Umbilical cord (tissue), 1 donor: ENCODE measurements at regions not wholly inside any gene's neighbourhood (a gene's known extent, or its start where the extent isn't known, plus 50 kb on each side); places are given as distances from the start of the nearest gene placed in this dataset.
"Not testable (repeated sequence)": the region's sequence is repeated elsewhere in the genome, so short reads cannot be mapped to it uniquely, and the experiment has no call there.

Experiments used
- DNase-seq: peaks from one replicate; pipeline ENCODE4 v3.0.0-alpha.2; 2015; ENCODE audit warnings: low spot score

DNA sequence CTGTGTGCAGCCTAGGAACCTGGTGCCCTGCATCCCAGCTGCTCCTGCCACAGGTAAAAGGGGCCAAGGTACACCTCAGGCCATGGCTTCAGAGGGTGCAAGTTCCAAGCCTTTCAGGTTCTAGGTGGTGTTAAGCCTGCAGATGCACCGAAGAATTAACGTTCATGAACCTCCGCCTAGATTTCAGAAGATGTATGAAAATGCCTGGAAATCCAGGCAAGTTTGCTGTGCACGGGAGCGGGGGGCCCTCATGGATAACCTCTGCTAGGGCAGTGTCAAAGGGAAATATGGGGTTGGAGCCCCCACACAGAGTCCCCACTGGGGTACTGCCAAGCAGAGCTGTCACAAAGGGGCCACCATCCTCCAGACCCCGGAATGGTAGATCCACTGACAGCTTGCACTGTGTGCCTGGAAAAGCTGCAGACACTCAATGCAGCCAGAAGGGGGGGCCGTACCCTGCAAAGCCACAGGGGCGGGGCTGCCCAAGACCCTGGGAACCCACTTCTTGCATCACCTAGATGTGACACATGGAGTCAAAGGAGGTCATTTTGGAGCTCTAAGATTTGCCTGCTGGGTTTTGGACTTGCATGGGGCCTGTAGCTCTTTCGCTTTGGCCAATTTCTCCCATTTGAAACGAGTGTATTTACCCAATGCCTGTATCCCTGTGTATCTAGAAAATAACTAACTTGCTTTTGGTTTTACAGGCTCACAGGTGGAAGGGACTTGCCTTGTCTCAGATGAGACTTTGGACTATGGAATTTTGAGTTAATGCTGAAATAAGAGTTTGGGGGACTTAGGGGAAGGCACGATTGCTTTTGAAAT is 145.2 kb upstream of the C1QTNF3 start:
- peak; percentile 9 for DNase-seq

DNA sequence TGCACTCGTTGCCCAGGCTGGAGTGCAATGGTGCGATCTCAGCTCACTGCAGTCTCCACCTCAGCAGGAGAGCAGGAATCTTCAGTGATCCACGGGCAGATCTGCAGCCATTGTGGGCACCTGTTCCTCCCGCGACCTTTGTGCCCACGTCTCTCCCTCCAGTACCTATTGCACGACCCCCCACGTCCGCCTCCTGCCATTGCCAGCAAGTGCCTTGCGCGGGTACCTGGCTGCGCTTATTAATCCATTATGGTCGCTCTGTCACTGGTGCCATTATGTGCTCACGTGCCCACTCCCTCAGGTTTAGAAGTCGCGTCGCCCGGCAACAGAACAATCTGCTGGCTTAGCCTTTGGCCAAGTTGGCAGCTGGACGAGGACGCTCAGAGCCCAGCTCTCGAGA is 146.2 kb upstream of the C1QTNF3 start:
- DNase-seq: not testable (repeated sequence)

DNA sequence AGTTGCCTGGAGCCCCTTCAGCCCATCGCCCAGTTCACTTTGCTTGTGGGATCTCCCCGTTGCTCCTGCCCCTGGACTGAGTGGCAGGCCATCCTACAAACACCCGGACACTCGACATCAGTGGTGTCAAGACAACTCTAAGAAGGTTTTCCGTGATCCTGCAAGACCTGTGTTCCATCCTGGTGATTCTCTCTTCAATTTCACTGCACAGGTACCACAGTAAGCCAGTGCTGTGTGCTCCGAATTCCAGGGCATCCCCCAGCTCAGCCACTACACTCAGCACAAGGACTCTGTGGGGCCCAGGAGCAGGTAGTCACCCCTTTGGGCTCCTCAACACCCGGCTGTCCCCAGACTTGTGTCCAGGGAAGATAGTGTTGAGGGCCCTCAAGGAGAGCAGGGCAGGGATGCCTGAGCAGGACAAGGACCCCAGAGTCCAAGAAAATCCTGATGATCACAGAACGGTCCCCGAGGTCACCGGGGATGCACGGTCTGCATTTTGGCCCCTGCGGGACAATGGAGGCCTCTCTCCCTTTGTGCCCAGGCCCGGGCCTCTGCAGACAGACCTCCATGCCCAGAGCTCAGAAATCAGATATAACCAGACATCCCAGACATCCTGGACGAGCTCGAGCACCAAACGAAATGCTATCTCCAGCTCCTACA is 146.9 kb upstream of the C1QTNF3 start:
- DNase-seq: peak; percentile 1

DNA sequence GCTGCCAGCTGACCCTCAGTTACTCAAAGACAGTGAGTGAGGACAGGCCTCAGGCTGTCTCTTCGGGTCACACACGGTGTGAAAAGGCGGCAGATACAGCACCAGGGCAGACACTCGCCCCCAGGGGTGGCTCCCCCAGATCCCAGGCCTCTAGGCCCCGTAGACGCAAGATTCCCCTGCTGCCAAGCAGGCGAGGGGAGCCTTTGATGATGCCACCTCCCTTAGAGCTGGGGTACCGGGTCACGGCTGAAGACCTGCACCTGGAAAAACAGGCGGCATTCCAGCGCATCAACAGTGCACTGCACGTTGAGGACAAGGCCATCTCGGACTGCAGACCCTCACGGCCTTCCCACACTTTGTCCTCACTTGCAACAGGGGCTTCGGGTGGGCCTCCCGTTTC is 147.5 kb upstream of the C1QTNF3 start:
- DNase-seq: peak; percentile 2

DNA sequence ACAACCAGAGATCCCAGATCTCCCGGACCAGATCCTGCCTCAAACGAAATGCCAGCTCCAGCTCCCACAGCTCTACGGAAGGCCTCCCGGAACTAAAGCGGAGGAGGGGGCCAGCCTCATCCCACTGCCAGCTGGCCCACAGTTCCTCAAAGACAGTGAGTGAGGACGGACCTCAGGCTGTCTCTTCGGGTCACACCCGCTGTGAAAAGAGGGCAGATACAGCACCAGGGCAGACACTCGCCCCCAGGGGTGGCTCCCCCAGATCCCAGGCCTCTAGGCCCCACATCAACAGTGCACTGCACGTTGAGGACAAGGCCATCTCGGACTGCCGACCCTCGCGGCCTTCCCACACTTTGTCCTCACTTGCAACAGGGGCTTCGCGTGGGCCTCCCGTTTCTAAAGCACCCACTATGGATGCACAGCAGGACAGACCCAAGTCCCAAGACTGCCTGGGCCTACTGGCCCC is 148.3 kb upstream of the C1QTNF3 start:
- DNase-seq: peak; percentile 4

DNA sequence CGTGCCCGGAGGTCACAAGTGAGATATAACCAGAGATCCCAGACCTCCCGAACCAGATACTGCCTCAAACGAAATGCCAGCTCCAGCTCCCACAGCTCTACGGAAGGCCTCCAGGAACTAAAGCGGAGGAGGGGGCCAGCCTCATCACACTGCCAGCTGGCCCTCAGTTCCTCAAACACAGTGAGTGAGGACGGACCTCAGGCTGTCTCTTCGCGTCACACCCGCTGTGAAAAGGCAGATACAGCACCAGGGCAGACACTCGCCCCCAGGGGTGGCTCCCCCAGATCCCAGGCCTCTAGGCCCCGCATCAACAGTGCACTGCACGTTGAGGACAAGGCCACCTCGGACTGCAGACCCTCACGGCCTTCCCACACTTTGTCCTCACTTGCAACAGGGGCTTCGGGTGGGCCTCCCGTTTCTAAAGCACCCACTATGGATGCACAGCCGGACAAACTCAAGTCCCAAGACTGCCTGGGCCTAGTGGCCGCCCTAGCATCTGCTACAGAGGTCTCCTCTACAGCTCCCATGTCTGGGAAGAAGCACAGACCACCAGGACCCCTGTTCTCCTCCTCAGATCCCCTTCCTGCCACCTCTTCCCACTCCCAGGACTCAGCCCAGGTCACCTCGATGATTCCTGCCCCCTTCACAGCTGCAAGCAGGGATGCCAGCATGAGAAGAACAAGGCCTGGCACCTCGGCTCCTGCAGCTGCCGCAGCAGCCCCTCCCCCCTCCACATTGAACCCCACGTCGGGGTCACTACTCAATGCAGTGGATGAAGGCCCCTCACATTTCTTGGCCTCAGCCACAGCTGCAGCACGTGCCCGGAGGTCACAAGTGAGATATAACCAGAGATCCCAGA is 149.3 kb upstream of the C1QTNF3 start:
- peak; percentile 38 for DNase-seq

DNA sequence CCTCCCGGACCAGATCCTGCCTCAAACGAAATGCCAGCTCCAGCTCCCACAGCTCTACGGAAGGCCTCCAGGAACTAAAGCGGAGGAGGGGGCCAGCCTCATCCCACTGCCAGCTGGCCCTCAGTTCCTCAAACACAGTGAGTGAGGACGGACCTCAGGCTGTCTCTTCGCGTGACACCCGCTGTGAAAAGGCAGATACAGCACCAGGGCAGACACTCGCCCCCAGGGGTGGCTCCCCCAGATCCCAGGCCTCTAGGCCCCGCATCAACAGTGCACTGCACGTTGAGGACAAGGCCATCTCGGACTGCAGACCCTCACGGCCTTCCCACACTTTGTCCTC is 149.9 kb upstream of the C1QTNF3 start:
- DNase-seq: not testable (repeated sequence)

DNA sequence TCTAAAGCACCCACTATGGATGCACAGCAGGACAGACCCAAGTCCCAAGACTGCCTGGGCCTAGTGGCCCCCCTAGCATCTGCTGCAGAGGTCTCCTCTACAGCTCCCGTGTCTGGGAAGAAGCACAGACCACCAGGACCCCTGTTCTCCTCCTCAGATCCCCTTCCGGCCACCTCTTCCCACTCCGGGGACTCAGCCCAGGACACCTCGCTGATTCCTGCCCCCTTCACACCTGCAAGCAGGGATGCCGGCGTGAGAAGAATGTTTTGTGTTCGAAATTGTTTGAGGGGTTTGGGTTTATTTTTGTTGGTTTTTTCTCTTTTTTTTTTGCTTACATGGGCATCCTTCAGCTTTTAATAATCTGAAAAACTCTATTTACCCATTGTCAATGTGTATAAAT is 150.3 kb upstream of the C1QTNF3 start:
- peak; percentile 0 for DNase-seq

DNA sequence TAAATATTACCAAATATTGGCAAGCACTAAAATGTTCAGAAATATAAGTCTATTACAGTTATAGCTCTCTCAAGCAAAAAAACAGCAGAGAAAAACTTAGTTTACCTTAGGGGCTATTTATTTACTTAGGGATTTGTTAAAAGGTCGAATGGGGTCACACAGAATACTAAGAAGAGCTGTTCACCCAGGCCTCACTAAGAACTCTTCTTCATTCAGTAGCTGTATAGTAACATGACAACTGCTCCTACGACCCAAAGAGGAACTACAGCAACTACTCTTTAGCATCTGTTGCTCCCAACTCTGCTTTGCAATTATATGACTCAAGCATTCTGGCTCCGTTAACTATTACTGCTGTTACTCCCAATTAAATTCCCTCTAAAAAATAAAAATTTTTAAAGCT is 150.8 kb upstream of the C1QTNF3 start:
- peak; percentile 9 for DNase-seq

DNA sequence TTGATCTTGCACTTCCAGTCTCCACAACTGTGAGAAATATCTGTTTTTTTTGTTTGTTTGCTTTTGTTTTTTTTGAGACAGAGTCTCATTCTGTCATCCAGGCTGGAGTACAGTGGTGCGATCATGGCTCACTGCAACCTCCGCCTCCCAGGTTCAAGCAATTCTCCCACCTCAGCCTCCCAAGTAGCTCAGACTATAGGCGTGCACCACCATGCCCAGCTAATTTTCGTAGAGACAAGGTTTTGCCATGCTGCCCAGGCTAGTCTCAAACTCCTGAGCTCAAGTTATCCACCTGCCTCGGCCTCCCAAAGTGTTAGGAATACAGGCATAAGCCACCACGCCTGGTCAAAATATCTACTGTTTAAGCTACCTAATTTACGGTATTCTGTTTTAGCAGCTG is 153.1 kb upstream of the C1QTNF3 start:
- DNase-seq: not testable (repeated sequence)

DNA sequence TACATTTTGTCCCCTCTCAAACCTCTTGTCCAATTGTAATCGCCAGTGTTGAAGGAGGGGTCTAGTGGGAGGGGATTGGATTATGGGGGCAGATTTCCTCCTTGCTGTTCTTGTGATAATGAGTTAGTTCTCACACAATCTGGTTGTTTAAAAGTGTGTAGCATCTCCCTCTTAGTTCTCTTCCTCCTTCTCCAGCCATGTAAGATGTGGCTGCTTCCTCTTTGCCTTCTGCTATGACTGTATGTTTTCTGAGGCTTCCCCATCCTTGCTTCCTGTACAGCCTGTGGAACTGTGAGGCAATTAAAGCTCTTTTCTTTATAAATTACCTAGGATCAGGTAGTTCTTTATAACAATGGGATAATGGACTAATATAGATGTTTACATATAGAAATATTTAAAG is 162.3 kb upstream of the C1QTNF3 start:
- peak; percentile 12 for DNase-seq

DNA sequence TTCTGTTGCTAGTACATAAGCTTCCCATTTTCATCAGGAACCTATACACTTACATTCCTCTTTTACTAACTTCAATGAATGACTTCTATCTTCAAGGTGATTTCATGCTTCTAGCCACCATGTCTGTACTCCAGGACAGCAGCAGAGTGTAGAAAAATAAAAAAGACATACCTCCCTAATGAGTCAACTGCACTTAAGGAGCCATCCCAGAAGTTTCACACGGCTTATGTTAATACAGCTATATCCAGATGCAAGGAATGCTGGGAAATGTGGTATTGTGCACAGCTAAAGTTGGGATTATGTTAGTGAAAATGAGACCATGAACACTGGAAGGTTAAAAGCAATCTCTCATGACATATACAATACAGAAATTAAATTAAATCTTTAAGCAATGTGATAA is 174.4 kb upstream of the C1QTNF3 start:
- DNase-seq: peak; percentile 3

DNA sequence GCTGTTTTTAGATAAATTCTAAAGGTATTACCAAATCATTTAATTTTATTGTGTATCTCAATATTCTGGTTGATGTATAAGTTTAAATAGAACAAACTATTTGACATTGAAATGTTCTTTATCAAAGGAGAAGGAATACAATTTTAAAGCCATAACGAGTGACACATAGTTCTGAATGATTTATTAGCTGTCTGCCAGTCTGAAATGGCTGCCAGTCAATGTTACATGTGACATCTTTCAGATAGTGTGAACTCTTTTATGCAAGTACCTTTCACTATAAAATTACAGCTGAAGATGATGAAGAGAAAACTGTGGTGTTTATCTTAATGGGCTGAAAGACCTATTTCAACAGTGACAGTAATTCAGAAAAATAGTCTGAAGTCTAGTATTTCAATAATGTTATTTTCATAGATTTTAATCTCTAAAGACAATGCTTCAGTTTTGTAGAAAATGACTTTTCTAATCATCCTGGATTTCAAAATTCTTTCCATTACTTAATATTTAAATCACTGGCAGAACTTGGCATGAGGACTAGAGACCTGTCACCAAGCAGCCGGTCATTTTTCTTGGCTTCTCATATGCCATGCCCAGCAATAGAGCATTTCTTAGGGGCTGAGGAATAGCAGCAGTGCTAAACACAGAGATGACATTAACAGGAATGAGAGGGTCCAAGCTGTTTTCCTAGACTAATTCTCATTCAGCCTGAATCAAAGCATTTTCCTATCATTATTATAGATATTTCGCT is 178.5 kb upstream of the C1QTNF3 start:
- DNase-seq: not testable (repeated sequence)

DNA sequence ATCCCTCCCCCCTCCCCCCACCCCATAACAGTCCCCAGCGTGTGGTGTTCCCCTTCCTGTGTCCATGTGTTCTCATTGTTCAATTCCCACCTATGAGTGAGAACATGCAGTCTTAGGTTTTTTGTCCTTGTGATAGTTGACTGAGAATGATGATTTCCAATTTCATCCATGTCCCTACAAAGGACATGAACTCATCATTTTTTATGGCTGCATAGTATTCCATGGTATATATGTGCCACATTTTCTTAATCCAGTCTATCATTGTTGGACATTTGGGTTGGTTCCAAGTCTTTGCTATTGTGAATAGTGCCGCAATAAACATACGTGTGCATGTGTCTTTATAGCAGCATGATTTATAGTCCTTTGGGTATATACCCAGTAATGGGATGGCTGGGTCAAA is 180.1 kb upstream of the C1QTNF3 start:
- DNase-seq: not testable (repeated sequence)

DNA sequence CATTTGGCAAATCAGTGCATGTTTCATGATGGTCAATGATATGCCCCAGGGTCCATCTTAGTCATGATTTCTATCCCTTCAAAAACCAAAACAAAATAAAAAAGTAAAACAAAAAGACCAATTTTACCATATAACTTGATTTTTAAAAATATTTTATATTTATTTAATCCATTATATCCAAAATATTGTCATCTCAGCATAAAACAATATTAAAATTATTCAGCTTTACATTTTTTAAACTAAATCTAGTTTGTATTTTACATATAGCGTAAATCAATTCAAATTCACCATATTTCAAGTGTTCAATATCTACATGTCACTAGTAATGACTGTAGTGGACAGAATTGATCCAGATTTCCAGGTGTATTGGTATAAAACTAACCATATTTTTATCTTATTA is 187.4 kb upstream of the C1QTNF3 start:
- not testable (repeated sequence) for DNase-seq

DNA sequence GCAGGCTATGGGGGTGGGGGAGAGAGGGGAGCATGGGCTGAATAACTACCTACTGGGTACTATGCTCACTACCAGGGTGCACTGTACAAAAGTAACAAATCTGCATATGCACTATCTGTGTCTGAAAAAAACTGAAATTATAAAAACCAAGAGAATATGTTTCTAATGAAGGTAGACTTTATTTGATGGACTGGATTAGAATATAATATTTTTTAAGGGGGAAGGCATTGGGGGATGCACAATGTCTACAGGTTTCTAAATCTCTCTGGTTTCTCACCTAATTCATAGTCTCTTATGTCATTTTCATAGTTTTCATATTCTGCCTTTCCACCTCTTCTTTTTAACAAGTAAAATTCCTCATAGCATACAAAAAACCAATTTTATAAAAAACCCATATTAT is 200.8 kb upstream of the C1QTNF3 start:
- DNase-seq: not testable (repeated sequence)

DNA sequence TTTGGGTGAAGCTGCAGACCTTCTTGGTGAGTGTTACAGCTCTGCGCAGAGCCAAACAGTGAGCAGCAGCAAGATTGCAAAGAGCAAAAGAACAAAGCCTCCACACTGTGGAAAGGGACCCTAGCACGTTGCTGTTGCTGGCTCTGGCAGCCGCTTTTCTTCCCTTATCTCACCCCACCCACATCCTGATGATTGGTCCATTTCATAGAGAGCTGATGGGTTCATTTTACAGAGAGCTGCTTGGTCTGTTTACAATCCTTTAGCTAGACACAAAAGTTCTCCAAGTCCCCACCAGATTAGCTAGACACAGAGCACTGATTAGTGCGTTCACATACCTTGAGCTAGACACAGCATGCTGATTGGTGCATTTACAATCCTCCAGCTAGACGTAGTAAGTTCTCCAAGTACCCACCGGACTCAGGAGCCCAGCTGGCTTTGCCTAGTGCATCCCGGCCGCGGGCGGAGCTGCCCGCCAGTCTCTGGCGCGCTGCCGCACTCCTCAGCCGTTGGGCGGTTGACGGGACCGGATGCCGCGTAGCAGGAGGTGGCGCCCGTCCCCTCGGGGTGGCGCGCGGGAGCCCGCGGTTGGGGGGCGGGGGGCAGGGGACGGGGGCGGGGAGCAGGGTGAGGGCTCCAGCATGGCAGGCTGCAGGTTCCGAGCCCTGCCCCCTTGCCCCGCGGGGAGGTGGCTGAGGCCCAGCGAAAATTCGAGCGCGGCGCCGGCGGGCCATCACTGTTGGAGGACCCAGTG is 201.4 kb upstream of the C1QTNF3 start:
- DNase-seq: peak; percentile 24

DNA sequence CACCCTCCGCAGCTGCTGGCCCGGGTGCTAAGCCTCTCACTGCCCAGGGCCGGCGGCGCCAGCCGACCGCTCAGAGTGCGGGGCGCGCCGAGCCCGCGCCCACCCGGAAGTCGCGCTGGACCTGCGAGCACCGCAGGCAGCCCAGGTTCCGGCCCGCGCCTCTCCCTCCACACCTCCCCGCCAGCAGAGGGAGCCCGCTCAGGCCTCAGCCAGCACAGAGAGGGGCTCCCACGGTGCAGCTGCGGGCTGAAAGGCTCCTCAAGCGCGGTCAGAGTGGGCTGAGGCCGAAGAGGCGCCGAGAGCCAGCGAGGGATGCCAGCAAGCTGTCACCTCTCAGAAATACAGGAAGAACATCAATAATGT is 202.0 kb upstream of the C1QTNF3 start:
- DNase-seq: not testable (repeated sequence)

DNA sequence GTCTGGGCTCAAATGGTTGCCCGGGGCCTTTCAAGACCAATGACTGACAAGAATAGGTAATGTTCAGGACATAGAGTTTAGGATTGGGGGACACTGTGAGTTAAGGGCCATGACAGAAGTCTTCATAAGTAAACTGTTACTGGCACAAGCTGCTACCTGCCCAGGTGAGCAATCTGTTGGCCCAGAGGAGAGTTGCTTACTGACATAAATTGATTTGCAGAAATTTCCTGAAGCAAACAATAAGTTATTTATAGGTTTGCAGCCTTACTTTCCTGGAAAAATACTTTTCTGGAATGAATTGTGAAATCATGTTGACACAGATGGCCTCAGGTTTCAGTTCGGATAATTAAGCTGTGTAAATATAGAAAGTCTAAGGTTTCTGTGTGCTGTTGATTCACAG is 202.8 kb upstream of the C1QTNF3 start:
- not testable (repeated sequence) for DNase-seq

DNA sequence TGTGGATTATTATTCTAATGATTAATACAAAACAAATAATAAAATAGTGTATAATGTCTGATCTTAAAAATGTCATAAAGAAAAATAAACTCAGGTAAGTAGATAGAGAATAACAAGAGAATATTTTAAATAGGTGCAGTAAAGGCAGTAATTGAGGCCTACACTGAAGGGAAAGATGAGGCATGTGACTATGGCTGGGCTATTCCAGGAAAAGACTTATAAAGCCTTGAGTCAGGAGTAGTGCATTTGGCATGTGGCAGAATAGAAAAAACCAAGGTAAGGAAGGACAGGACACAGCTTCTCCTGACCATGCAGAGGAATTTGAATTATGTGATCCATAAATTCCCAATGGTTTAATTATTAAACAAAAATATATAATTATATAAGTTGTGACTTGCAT is 215.6 kb upstream of the C1QTNF3 start:
- DNase-seq: not testable (repeated sequence)

DNA sequence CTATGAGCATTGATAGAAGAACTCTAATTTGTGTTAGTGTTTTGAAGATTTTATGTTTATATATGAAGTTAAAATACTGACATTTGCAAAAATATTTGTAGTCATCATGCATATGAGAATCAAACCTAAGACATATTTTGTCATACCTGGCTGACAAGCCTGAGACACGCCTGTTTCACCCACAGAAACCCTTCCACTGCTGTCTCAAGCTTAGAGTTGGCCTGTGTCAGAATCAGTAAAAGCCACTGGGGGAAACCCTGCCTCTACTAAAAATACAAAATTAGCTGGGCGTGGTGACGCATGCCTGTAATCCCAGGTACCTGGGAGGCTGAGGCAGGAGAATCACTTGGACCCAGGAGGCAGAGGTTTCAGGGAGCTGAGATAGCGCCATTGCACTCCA is 218.0 kb upstream of the C1QTNF3 start:
- not testable (repeated sequence) for DNase-seq
